ENCODE measurements at regions not wholly inside any gene's neighbourhood (a gene's known extent, or its start where the extent isn't known, plus 50 kb on each side); places are given as distances from the start of the nearest gene placed in this dataset.
A peak's percentile ranks its signal among the peaks of the same experiment; 100 is the strongest.

DNA sequence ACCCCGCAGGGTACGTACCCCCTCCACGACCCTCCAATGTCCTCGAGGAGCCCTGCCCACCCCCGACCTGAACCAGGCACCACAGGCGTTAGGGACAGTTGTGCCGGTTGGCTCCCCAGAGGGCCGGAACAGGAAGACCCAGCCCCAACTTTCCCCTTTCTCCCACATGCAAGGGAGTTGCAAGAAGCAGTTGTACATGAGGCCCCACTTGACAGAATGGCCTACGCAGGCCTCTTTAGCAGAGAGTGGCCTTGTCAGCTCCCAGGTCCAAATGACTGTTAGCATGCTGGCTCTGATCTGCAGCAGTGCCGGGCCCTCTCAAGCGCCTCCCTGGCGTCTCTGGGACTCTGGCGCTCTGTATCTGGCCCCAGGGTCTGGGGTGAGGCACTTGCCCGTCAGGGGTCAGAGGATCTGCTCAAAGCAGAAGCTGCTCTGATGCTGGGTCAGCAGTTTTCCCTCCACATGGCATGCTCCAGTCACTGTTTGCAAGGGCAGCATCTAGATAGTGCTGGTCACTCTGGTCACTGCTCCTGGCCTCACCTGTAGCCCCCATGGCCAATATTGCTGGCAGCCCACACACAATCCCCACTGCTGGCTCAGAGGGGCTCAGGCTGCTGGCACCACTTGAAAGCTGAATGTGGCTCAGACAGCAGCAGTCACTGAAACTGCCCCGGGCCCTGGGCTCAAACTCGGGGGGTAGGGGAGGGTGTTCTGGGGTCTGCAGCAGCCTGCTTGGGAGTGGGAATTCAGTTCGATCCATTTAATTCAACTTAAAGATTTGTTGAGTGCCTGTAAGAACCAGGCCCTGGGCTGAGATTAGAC is 254.5 kb downstream of the FAM43A start:
- no peak overlapping the region for H3K4ac ChIP-seq (ENCODE audit: low read depth in 1 of 2, low read length in 2 of 2)
- no peak overlapping the region for H2BK5ac ChIP-seq (ENCODE audit: low read depth, low read length, poor library complexity, severe bottlenecking)
- no peak overlapping the region for H3K27ac ChIP-seq (ENCODE audit: low read length, poor library complexity, severe bottlenecking)
- no peaks in the 10 kb centered on the region for H3K36me3 ChIP-seq (ENCODE audit: control insufficient read depth in 1 of 2, insufficient read depth in 2 of 2, low read depth in 1 of 2, low read length in 2 of 2)
- peak overlapping the region in 1 of 2 experiments; percentile 35 for H3K14ac ChIP-seq (ENCODE audit: low read length in 2 of 2)
- H3K9ac ChIP-seq (ENCODE audit: low read length) = no peak overlapping the region
- WGBS = 80% methylated on average over 17 of the region's 17 CpGs
- H2BK120ac ChIP-seq (ENCODE audit: low read depth, low read length) = no peak overlapping the region
- H3K4me1 ChIP-seq (ENCODE audit: control insufficient read depth, insufficient read depth, low read depth, low read length) = no peaks in the 10 kb centered on the region
- H3K18ac ChIP-seq (ENCODE audit: low read depth in 1 of 2, low read length in 2 of 2) = no peak overlapping the region
- no peak overlapping the region for H2AFZ ChIP-seq (ENCODE audit: low read depth, low read length)
- no peak overlapping the region for H2AK5ac ChIP-seq (ENCODE audit: low read length, severe bottlenecking)
- H3K4me3 ChIP-seq (ENCODE audit: insufficient read depth in 1 of 2, low read depth in 1 of 2, low read length in 2 of 2) = no peak overlapping the region
- no peaks in the 10 kb centered on the region for H3K79me1 ChIP-seq (replicated peaks; ENCODE audit: low read length, poor library complexity, severe bottlenecking)
- no peak for DNase-seq
- no peak overlapping the region for H4K91ac ChIP-seq (ENCODE audit: low read length)
- H3K27me3 ChIP-seq (ENCODE audit: control insufficient read depth in 1 of 2, insufficient read depth in 1 of 2, low read length in 2 of 2) = peaks cover 26 to 30% of the 10 kb centered on the region in 2 experiments
- H2BK15ac ChIP-seq (ENCODE audit: low read depth, poor library complexity, severe bottlenecking) = no peak overlapping the region
- no peak overlapping the region for H2BK12ac ChIP-seq (ENCODE audit: low read length in 2 of 2)
- H3K23ac ChIP-seq (ENCODE audit: low read length in 2 of 2) = no peak overlapping the region
- no peak overlapping the region for H3K4me2 ChIP-seq (ENCODE audit: low read length, poor library complexity, severe bottlenecking)
- H4K8ac ChIP-seq (ENCODE audit: low read length) = no peak overlapping the region
- peaks cover 3% of the 10 kb centered on the region for H3K9me3 ChIP-seq (ENCODE audit: control insufficient read depth, low read length)

DNA sequence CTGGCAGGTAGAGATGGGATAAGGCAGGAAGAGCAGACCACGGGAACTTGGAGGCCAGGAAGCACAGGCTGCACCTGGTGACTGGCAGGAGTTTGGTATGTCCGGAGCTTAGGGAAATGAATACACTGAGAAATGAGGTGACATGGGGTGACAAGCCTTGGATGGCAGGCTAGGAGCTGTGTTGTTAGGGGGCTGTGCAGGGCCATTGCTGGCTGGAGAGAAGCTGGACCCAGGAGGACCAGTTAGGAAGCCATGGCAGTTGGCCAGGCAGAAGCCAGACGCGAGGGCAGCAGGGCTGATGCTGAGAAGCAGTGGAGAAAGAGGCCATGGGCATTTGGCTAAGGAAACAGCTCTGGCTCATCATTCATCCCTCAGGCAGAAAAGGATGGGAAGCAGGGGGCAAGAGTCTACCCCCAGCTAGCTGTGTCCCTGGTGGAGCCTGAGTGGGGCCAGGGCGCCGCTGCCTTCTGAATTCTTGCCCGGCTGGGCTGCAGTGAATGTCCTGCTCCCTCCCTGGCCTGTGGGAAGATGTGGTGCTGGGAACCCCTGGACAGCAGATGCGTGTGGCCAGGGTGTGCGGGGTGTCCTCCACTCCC is 255.8 kb downstream of the FAM43A start:
- H3K27me3 ChIP-seq (ENCODE audit: control insufficient read depth in 1 of 2, insufficient read depth in 1 of 2, low read length in 2 of 2) = peaks cover 28 to 30% of the 10 kb centered on the region in 2 experiments
- DNase-seq = no peak
- no peak overlapping the region for H3K4me3 ChIP-seq (ENCODE audit: insufficient read depth in 1 of 2, low read depth in 1 of 2, low read length in 2 of 2)
- no peak overlapping the region for H2BK12ac ChIP-seq (ENCODE audit: low read length in 2 of 2)
- 85% methylated on average over 9 of the region's 9 CpGs for WGBS
- H3K14ac ChIP-seq (ENCODE audit: low read length in 2 of 2) = no peak overlapping the region
- no peak overlapping the region for H3K23ac ChIP-seq (ENCODE audit: low read length in 2 of 2)
- H4K91ac ChIP-seq (ENCODE audit: low read length) = peak overlapping the region; percentile 11
- no peak overlapping the region for H2AK5ac ChIP-seq (ENCODE audit: low read length, severe bottlenecking)
- peaks cover 3% of the 10 kb centered on the region for H3K9me3 ChIP-seq (ENCODE audit: control insufficient read depth, low read length)
- H2BK120ac ChIP-seq (ENCODE audit: low read depth, low read length) = no peak overlapping the region
- H3K36me3 ChIP-seq (ENCODE audit: control insufficient read depth in 1 of 2, insufficient read depth in 2 of 2, low read depth in 1 of 2, low read length in 2 of 2) = no peaks in the 10 kb centered on the region
- no peak overlapping the region for H3K9ac ChIP-seq (ENCODE audit: low read length)
- H2BK5ac ChIP-seq (ENCODE audit: low read depth, low read length, poor library complexity, severe bottlenecking) = no peak overlapping the region
- no peak overlapping the region for H2BK15ac ChIP-seq (ENCODE audit: low read depth, poor library complexity, severe bottlenecking)
- no peak overlapping the region for H3K4ac ChIP-seq (ENCODE audit: low read depth in 1 of 2, low read length in 2 of 2)
- H3K18ac ChIP-seq (ENCODE audit: low read depth in 1 of 2, low read length in 2 of 2) = no peak overlapping the region
- no peaks in the 10 kb centered on the region for H3K4me1 ChIP-seq (ENCODE audit: control insufficient read depth, insufficient read depth, low read depth, low read length)
- no peak overlapping the region for H3K4me2 ChIP-seq (ENCODE audit: low read length, poor library complexity, severe bottlenecking)
- H2AFZ ChIP-seq (ENCODE audit: low read depth, low read length) = no peak overlapping the region
- H4K8ac ChIP-seq (ENCODE audit: low read length) = no peak overlapping the region
- H3K27ac ChIP-seq (ENCODE audit: low read length, poor library complexity, severe bottlenecking) = no peak overlapping the region
- no peaks in the 10 kb centered on the region for H3K79me1 ChIP-seq (replicated peaks; ENCODE audit: low read length, poor library complexity, severe bottlenecking)

DNA sequence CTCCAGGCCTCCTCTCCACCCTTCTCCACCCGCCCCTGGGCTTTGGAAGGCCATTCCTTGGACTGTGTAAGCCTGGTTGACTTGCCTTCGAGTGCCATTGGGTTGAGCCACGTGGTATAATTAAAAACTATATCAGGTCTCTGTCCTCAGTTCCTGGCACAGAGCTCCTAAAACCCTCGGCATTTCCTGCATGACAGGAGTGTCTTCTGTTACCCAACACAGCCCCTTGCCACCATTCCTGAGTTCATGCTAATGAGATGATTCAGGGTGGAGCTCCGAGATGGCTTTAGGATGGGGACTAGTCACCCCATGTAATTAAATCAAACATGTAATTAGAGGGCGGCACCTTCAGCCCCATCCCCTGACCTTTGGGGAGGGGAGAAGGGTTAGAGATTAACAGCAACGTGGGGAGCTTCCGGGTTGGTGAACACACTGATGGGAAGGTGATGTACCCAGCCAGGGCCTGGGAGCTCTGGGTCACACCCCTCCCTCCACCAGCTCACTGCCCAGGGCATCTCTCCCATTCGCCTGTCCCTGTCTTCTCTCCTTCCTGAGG is 256.4 kb downstream of the FAM43A start:
- H3K18ac ChIP-seq (ENCODE audit: low read depth in 1 of 2, low read length in 2 of 2) = no peak overlapping the region
- no peak overlapping the region for H2AK5ac ChIP-seq (ENCODE audit: low read length, severe bottlenecking)
- H4K91ac ChIP-seq (ENCODE audit: low read length) = no peak overlapping the region
- H3K23ac ChIP-seq (ENCODE audit: low read length in 2 of 2) = no peak overlapping the region
- H3K4me3 ChIP-seq (ENCODE audit: insufficient read depth in 1 of 2, low read depth in 1 of 2, low read length in 2 of 2) = no peak overlapping the region
- H3K4me1 ChIP-seq (ENCODE audit: control insufficient read depth, insufficient read depth, low read depth, low read length) = no peaks in the 10 kb centered on the region
- no peak overlapping the region for H2BK15ac ChIP-seq (ENCODE audit: low read depth, poor library complexity, severe bottlenecking)
- H2BK120ac ChIP-seq (ENCODE audit: low read depth, low read length) = no peak overlapping the region
- no peak overlapping the region for H3K9ac ChIP-seq (ENCODE audit: low read length)
- no peaks in the 10 kb centered on the region for H3K36me3 ChIP-seq (ENCODE audit: control insufficient read depth in 1 of 2, insufficient read depth in 2 of 2, low read depth in 1 of 2, low read length in 2 of 2)
- no peak overlapping the region for H2BK5ac ChIP-seq (ENCODE audit: low read depth, low read length, poor library complexity, severe bottlenecking)
- WGBS = 86% methylated on average over 6 of the region's 9 CpGs
- peaks cover 25 to 30% of the 10 kb centered on the region in 2 experiments for H3K27me3 ChIP-seq (ENCODE audit: control insufficient read depth in 1 of 2, insufficient read depth in 1 of 2, low read length in 2 of 2)
- H3K9me3 ChIP-seq (ENCODE audit: control insufficient read depth, low read length) = peaks cover 3% of the 10 kb centered on the region
- no peak overlapping the region for H3K4me2 ChIP-seq (ENCODE audit: low read length, poor library complexity, severe bottlenecking)
- no peak for DNase-seq
- no peak overlapping the region for H2BK12ac ChIP-seq (ENCODE audit: low read length in 2 of 2)
- no peak overlapping the region for H3K14ac ChIP-seq (ENCODE audit: low read length in 2 of 2)
- no peaks in the 10 kb centered on the region for H3K79me1 ChIP-seq (replicated peaks; ENCODE audit: low read length, poor library complexity, severe bottlenecking)
- no peak overlapping the region for H4K8ac ChIP-seq (ENCODE audit: low read length)
- H3K27ac ChIP-seq (ENCODE audit: low read length, poor library complexity, severe bottlenecking) = no peak overlapping the region
- H3K4ac ChIP-seq (ENCODE audit: low read depth in 1 of 2, low read length in 2 of 2) = no peak overlapping the region
- no peak overlapping the region for H2AFZ ChIP-seq (ENCODE audit: low read depth, low read length)

DNA sequence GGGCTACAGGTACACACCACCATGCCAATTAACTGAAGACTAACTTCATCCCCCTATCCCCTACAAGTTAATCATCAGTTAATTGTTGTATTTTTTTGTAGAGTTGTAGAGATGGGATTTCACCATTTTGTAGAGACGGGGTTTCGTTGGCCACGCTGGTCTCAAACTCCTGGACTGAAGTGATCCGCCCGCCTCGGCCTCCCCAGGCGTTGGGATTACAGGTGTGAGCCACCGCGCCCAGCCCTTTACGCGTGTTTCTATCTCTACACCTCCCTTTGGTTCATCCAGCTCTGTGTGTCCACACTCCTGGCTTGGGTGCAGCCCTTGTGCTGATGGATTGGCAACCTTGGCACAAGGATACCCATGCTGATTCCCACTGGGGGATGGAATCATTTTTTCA is 258.8 kb downstream of the FAM43A start:
- H2AFZ ChIP-seq (ENCODE audit: low read depth, low read length) = no peak overlapping the region
- no peak overlapping the region for H4K8ac ChIP-seq (ENCODE audit: low read length)
- H3K23ac ChIP-seq (ENCODE audit: low read length in 2 of 2) = no peak overlapping the region
- H3K27ac ChIP-seq (ENCODE audit: low read length, poor library complexity, severe bottlenecking) = no peak overlapping the region
- H2BK12ac ChIP-seq (ENCODE audit: low read length in 2 of 2) = no peak overlapping the region
- 90% methylated on average over 11 of the region's 11 CpGs for WGBS
- no peak overlapping the region for H4K91ac ChIP-seq (ENCODE audit: low read length)
- no peaks in the 10 kb centered on the region for H3K36me3 ChIP-seq (ENCODE audit: control insufficient read depth in 1 of 2, insufficient read depth in 2 of 2, low read depth in 1 of 2, low read length in 2 of 2)
- no peak overlapping the region for H2AK5ac ChIP-seq (ENCODE audit: low read length, severe bottlenecking)
- H3K18ac ChIP-seq (ENCODE audit: low read depth in 1 of 2, low read length in 2 of 2) = no peak overlapping the region
- no peaks in the 10 kb centered on the region for H3K4me1 ChIP-seq (ENCODE audit: control insufficient read depth, insufficient read depth, low read depth, low read length)
- H2BK15ac ChIP-seq (ENCODE audit: low read depth, poor library complexity, severe bottlenecking) = no peak overlapping the region
- H3K9me3 ChIP-seq (ENCODE audit: control insufficient read depth, low read length) = peaks cover 10% of the 10 kb centered on the region
- no peak overlapping the region for H3K14ac ChIP-seq (ENCODE audit: low read length in 2 of 2)
- H3K4me2 ChIP-seq (ENCODE audit: low read length, poor library complexity, severe bottlenecking) = no peak overlapping the region
- H2BK5ac ChIP-seq (ENCODE audit: low read depth, low read length, poor library complexity, severe bottlenecking) = no peak overlapping the region
- no peak for DNase-seq
- no peak overlapping the region for H3K4me3 ChIP-seq (ENCODE audit: insufficient read depth in 1 of 2, low read depth in 1 of 2, low read length in 2 of 2)
- no peak overlapping the region for H3K4ac ChIP-seq (ENCODE audit: low read depth in 1 of 2, low read length in 2 of 2)
- H3K9ac ChIP-seq (ENCODE audit: low read length) = no peak overlapping the region
- H3K27me3 ChIP-seq (ENCODE audit: control insufficient read depth in 1 of 2, insufficient read depth in 1 of 2, low read length in 2 of 2) = peaks cover 28 to 31% of the 10 kb centered on the region in 2 experiments
- H3K79me1 ChIP-seq (replicated peaks; ENCODE audit: low read length, poor library complexity, severe bottlenecking) = no peaks in the 10 kb centered on the region
- H2BK120ac ChIP-seq (ENCODE audit: low read depth, low read length) = no peak overlapping the region

Data from mesenchymal stem cell (in vitro differentiated cells and primary cell).